Loucy (cell line): ENCODE measurements at regions not wholly inside any gene's neighbourhood (a gene's known extent, or its start where the extent isn't known, plus 50 kb on each side); places are given as distances from the start of the nearest gene placed in this dataset.

Experiments used
- CTCF ChIP-seq: fragments of 200-600 bp; sonication (generic); conservative IDR thresholded peaks from 2 replicates; pipeline ENCODE4 v1.5.1; 2014; ENCODE audit warnings: mild to moderate bottlenecking, antibody characterized with exemption, low read length
- EZH2phosphoT487 ChIP-seq: fragments of 200-600 bp; IDR thresholded peaks from 2 replicates; pipeline ENCODE4 v1.6.1; 2018; ENCODE audit warnings: antibody characterized with exemption, mild to moderate bottlenecking, moderate library complexity, borderline replicate concordance

- TF ChIP-seq CTCF, result no peak
- TF ChIP-seq EZH2phosphoT487, result no peak
These were observed 260.4 kb upstream of the MEIS2 start for GRCh38 chr15:37360724-37361123.
